HL-60 (cell line): ENCODE measurements at regions not wholly inside any gene's neighbourhood (a gene's known extent, or its start where the extent isn't known, plus 50 kb on each side); places are given as distances from the start of the nearest gene placed in this dataset.

Experiments used
- DNase-seq, 2 experiments: peaks; one replicate each; pipeline ENCODE4 v3.0.0-alpha.2; 2010 to 2020; ENCODE audit warnings: low read depth in 1 of 2, low spot score in 1 of 2
- H3K27ac ChIP-seq: fragments of 250-450 bp; sonication (Bioruptor Pico); replicated peaks from 2 replicates; pipeline ENCODE4 v1.5.1; 2020; ENCODE audit warnings: mild to moderate bottlenecking, moderate library complexity
- H3K27me3 ChIP-seq: fragments of 250-450 bp; sonication (Bioruptor Pico); 2 replicates; pipeline ENCODE4 v1.5.1; 2021; ENCODE audit warnings: mild to moderate bottlenecking, moderate library complexity; ENCODE audit not compliant: insufficient read depth, poor library complexity, severe bottlenecking
- H3K4me3 ChIP-seq: replicated peaks from 2 replicates; pipeline ENCODE4 v1.5.1; 2011; ENCODE audit warnings: mild to moderate bottlenecking, control low read depth, low read length; ENCODE audit not compliant: insufficient read depth
- GABPA ChIP-seq: IDR thresholded peaks from 2 replicates; pipeline ENCODE4 v1.6.1; 2012; ENCODE audit warnings: low read depth
- POLR2AphosphoS5 ChIP-seq: IDR thresholded peaks from 2 replicates; pipeline ENCODE4 v1.6.1; 2012; ENCODE audit warnings: low read depth
- SPI1 ChIP-seq: IDR thresholded peaks from 2 replicates; pipeline ENCODE4 v1.6.1; 2012; ENCODE audit warnings: low read depth, mild to moderate bottlenecking, borderline replicate concordance
- TF ChIP-seq, protein P1 (sequence below): IDR thresholded peaks from one replicate; pipeline ENCODE4 v1.5.1; 2011; ENCODE audit warnings: low read length, control low read depth, inconsistent platforms; ENCODE audit not compliant: insufficient read depth
- TF ChIP-seq, protein P2 (sequence below): IDR thresholded peaks from 2 replicates; pipeline ENCODE4 v1.6.1; 2012; ENCODE audit warnings: low read depth; ENCODE audit not compliant: insufficient replicate concordance

DNA sequence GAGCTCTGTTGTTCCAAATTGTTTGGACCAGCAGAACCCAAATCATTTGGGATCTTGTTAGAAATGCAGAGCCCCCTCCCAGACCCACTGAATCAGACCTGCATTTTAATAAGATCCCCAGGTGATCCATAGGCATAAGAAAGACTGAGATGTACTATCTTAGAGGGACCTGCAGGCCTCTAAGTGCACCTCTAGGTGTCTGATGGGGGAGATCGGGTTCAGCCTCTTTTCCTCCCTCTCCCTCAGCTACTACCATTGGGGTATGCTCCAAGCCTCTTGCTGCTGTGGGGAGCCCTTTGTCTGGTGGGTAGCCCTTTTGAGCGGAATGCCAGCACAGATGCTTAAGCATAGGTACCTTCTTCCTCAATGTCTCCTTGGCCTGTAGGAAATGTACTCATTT lies 63.8 kb upstream of the RPS6KA3 start:
- DNase-seq, result no peak
- Histone ChIP-seq H3K4me3 (no peak overlapping the region), H3K27me3 (no peaks in the 10 kb centered on the region), H3K27ac (no peak overlapping the region)
- TF ChIP-seq, protein P1, sequence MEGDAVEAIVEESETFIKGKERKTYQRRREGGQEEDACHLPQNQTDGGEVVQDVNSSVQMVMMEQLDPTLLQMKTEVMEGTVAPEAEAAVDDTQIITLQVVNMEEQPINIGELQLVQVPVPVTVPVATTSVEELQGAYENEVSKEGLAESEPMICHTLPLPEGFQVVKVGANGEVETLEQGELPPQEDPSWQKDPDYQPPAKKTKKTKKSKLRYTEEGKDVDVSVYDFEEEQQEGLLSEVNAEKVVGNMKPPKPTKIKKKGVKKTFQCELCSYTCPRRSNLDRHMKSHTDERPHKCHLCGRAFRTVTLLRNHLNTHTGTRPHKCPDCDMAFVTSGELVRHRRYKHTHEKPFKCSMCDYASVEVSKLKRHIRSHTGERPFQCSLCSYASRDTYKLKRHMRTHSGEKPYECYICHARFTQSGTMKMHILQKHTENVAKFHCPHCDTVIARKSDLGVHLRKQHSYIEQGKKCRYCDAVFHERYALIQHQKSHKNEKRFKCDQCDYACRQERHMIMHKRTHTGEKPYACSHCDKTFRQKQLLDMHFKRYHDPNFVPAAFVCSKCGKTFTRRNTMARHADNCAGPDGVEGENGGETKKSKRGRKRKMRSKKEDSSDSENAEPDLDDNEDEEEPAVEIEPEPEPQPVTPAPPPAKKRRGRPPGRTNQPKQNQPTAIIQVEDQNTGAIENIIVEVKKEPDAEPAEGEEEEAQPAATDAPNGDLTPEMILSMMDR, result no peak
- TF ChIP-seq, protein P2, sequence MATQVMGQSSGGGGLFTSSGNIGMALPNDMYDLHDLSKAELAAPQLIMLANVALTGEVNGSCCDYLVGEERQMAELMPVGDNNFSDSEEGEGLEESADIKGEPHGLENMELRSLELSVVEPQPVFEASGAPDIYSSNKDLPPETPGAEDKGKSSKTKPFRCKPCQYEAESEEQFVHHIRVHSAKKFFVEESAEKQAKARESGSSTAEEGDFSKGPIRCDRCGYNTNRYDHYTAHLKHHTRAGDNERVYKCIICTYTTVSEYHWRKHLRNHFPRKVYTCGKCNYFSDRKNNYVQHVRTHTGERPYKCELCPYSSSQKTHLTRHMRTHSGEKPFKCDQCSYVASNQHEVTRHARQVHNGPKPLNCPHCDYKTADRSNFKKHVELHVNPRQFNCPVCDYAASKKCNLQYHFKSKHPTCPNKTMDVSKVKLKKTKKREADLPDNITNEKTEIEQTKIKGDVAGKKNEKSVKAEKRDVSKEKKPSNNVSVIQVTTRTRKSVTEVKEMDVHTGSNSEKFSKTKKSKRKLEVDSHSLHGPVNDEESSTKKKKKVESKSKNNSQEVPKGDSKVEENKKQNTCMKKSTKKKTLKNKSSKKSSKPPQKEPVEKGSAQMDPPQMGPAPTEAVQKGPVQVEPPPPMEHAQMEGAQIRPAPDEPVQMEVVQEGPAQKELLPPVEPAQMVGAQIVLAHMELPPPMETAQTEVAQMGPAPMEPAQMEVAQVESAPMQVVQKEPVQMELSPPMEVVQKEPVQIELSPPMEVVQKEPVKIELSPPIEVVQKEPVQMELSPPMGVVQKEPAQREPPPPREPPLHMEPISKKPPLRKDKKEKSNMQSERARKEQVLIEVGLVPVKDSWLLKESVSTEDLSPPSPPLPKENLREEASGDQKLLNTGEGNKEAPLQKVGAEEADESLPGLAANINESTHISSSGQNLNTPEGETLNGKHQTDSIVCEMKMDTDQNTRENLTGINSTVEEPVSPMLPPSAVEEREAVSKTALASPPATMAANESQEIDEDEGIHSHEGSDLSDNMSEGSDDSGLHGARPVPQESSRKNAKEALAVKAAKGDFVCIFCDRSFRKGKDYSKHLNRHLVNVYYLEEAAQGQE, result no peak
- no peak for TF ChIP-seq POLR2AphosphoS5

DNA sequence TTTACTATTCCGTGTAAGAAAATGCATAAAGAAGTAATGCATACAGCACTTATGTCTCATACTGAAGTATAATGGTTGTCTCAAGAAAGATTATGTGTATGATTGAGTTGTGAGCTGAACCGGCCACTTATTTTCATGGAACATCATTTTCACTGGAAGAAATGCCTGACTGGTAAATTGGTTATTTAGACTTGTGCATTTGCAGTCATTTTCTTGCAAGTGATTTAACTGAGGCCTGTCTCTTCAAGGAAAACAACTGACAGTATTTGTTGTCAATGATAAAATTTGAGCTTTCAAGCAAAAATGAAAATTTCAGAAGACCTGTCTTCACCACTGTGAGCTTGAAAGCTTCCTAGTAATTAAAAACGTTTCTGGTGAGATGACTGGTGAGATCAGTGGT lies 62.7 kb upstream of the RPS6KA3 start:
- Histone ChIP-seq H3K27me3 (no peaks in the 10 kb centered on the region), H3K4me3 (no peak overlapping the region), H3K27ac (no peak overlapping the region)
- TF ChIP-seq, protein P1, result no peak
- TF ChIP-seq POLR2AphosphoS5 (no peak), GABPA (no peak), SPI1 (no peak)
- TF ChIP-seq, protein P2, result no peak
- no peak for DNase-seq

DNA sequence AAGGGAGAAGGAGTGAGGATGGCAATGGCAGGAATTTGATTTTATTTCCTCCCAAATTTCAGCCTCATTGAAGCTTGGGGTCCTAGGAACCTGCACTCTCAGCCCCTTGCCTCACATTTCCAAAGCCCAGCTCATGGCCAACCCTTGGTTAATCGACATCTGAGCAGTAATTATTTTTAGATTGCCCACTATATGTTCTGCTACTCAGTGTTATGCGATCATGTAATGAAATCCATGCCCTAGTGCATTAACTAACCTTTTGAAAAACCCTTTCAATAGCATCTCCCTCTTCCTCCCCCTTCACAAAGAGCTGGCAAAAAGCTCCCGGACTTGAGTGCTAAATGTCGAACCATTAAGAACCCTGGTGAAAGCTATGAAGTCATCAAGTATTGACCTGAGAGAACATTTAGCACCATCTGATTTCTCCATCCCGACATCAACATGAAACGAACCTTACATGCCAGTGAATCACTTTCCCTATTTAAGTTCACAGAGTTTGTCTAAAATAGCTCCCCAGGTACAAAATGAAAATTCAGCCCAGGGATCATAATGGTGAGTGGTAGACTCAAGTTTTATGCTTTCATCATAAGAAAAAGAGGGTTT lies 59.2 kb upstream of the RPS6KA3 start:
- TF ChIP-seq, protein P1, result no peak
- no peak for TF ChIP-seq GABPA
- TF ChIP-seq POLR2AphosphoS5, result no peak
- H3K27ac ChIP-seq, result no peak overlapping the region
- no peaks in the 10 kb centered on the region for H3K27me3 ChIP-seq
- H3K4me3 ChIP-seq, result no peak overlapping the region
- DNase-seq, result no peak

DNA sequence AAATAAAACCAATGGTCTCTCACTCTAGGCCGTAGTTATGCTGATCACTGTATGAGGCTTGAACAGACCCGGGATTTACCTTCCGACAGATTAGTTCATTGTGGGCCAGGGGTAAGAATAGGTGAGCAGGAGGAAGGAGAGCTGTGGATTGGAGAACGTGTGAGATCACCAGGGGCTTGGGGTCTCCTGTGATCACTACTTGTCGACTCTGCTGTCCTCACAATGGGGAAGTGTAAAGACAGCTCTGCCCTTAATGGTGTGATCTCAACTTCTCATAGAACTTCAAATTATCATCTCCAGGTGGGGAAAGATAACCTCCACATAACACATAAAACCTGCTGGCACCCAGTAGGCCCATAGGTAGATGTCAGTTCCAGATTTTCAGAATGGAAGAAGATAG lies 56.2 kb upstream of the RPS6KA3 start:
- DNase-seq, result no peak
- no peaks in the 10 kb centered on the region for H3K27me3 ChIP-seq
- TF ChIP-seq POLR2AphosphoS5 (no peak), SPI1 (no peak)
- TF ChIP-seq, protein P1, result no peak
- TF ChIP-seq, protein P2, result no peak
- H3K27ac ChIP-seq, result no peak overlapping the region
- no peak overlapping the region for H3K4me3 ChIP-seq
